Stimulated activated CD4-positive, alpha-beta T cell treated with anti-CD3 and anti-CD28 coated beads, Interleukin-1b, Interleukin-23, amount 100 ng/mL, for 24 hours (primary cell): ENCODE measurements at regions not wholly inside any gene's neighbourhood (a gene's known extent, or its start where the extent isn't known, plus 50 kb on each side); places are given as distances from the start of the nearest gene placed in this dataset.

ENCODE experiments used
- DNase-seq, 4 experiments: peaks; one replicate each; pipeline ENCODE4 v3.0.0-alpha.2; 2020; ENCODE audit warnings: low read depth in 4 of 4, low spot score in 1 of 4

GRCh38 chr10:123484722-123485121, 181.4 kb upstream of the GPR26 start:
- no peak for DNase-seq

GRCh38 chr10:123485341-123485960, 180.7 kb upstream of the GPR26 start:
- DNase-seq: no peak

GRCh38 chr10:123488436-123488835, 177.7 kb upstream of the GPR26 start:
- no peak for DNase-seq

- no peak for DNase-seq
These were observed 174.8 kb upstream of the GPR26 start for GRCh38 chr10:123491364-123491763.

- DNase-seq: no peak
These were observed 174.1 kb upstream of the GPR26 start for GRCh38 chr10:123492016-123492415.

GRCh38 chr10:123494301-123494808, 171.8 kb upstream of the GPR26 start:
- DNase-seq: no peak

- no peak for DNase-seq
These were observed 169.8 kb upstream of the GPR26 start for GRCh38 chr10:123496375-123496774.

- no peak for DNase-seq
These were observed 169.0 kb upstream of the GPR26 start for GRCh38 chr10:123496996-123497660.

GRCh38 chr10:123500110-123500509, 166.0 kb upstream of the GPR26 start:
- DNase-seq: no peak

- no peak for DNase-seq
These were observed 165.0 kb upstream of the GPR26 start for GRCh38 chr10:123501148-123501547.

GRCh38 chr10:123502983-123503382, 163.2 kb upstream of the GPR26 start:
- no peak for DNase-seq

- no peak for DNase-seq
These were observed 159.7 kb upstream of the GPR26 start for GRCh38 chr10:123506455-123506854.

- no peak for DNase-seq
These were observed 158.9 kb upstream of the GPR26 start for GRCh38 chr10:123507298-123507697.

GRCh38 chr10:123509338-123509737, 156.8 kb upstream of the GPR26 start:
- DNase-seq: no peak

GRCh38 chr10:123512901-123513775, 153.0 kb upstream of the GPR26 start:
- DNase-seq: no peak

- no peak for DNase-seq
These were observed 152.3 kb upstream of the GPR26 start for GRCh38 chr10:123513870-123514269.

GRCh38 chr10:123514996-123515395, 151.2 kb upstream of the GPR26 start:
- no peak for DNase-seq

- no peak for DNase-seq
These were observed 150.5 kb upstream of the GPR26 start for GRCh38 chr10:123515661-123516060.

- DNase-seq: no peak
These were observed 149.9 kb upstream of the GPR26 start for GRCh38 chr10:123516291-123516690.

- no peak for DNase-seq
These were observed 148.7 kb upstream of the GPR26 start for GRCh38 chr10:123517426-123517825.

GRCh38 chr10:123517901-123518300, 148.3 kb upstream of the GPR26 start:
- DNase-seq: no peak

GRCh38 chr10:123518765-123519164, 147.4 kb upstream of the GPR26 start:
- DNase-seq: no peak
